Kidney epithelial cell (primary cell): ENCODE measurements at regions not wholly inside any gene's neighbourhood (a gene's known extent, or its start where the extent isn't known, plus 50 kb on each side); places are given as distances from the start of the nearest gene placed in this dataset.

Source experiments
- DNase-seq: peaks from one replicate; pipeline ENCODE4 v3.0.0-alpha.2; 2010; ENCODE audit warnings: low read depth
- H3K27me3 ChIP-seq: 2 replicates; pipeline ENCODE4 v1.6.0; 2011; ENCODE audit warnings: low read length; ENCODE audit not compliant: control insufficient read depth, insufficient read depth
- H3K36me3 ChIP-seq: 2 replicates; pipeline ENCODE4 v1.5.1; 2011; ENCODE audit warnings: low read length; ENCODE audit not compliant: control insufficient read depth, insufficient read depth
- H3K4me3 ChIP-seq: 2 replicates; pipeline ENCODE4 v1.5.1; 2011; ENCODE audit warnings: low read depth, mild to moderate bottlenecking, control low read depth, low read length
- TF ChIP-seq, protein P1 (sequence below): IDR thresholded peaks from 2 replicates; pipeline ENCODE4 v1.5.1; 2011; ENCODE audit warnings: mild to moderate bottlenecking, moderate library complexity, low read length, control low read depth, inconsistent platforms; ENCODE audit not compliant: insufficient read depth, poor library complexity, severe bottlenecking

DNA sequence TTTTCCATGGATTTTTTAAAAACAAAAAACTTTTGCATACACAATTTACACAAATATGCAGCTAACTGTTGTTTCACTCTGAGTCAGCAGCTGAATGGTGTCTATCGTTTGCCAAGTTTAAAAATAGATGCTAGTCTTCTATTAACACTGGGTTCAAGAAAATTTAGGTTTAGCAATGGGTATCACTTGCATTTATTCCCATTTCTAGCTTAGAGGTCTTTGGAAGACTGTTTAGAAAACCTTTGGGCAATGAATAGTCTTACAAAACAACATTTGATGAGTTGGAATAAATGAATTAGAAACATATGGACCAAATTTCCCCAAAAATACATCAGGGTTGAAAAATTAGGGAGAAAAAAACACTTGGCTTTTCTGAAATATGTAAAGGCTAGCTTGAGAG, 165.8 kb downstream of the LYPLAL1 start:
- TF ChIP-seq, protein P1, sequence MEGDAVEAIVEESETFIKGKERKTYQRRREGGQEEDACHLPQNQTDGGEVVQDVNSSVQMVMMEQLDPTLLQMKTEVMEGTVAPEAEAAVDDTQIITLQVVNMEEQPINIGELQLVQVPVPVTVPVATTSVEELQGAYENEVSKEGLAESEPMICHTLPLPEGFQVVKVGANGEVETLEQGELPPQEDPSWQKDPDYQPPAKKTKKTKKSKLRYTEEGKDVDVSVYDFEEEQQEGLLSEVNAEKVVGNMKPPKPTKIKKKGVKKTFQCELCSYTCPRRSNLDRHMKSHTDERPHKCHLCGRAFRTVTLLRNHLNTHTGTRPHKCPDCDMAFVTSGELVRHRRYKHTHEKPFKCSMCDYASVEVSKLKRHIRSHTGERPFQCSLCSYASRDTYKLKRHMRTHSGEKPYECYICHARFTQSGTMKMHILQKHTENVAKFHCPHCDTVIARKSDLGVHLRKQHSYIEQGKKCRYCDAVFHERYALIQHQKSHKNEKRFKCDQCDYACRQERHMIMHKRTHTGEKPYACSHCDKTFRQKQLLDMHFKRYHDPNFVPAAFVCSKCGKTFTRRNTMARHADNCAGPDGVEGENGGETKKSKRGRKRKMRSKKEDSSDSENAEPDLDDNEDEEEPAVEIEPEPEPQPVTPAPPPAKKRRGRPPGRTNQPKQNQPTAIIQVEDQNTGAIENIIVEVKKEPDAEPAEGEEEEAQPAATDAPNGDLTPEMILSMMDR = no peak
- DNase-seq = no peak
- H3K36me3 ChIP-seq = no peaks in the 10 kb centered on the region
- H3K4me3 ChIP-seq = no peak overlapping the region
- no peaks in the 10 kb centered on the region for H3K27me3 ChIP-seq

DNA sequence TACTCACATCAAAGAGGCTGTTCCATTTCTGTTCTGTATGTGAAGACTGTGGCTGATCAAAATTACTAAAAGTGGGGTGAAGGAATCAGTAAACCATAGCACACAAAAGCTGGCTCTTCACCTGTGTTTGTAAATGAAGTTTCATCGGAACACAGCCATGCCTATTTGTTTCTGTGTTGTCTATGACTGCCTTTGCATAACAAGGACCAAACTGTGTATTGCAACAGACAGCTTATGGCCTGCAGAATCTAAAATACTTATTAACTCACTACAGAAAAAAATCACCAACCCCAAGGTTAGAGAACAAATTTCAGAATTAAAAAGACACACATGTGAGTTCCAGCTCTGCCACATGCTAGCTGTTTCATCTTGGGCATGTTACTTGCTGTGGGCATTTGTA, 163.9 kb downstream of the LYPLAL1 start:
- no peaks in the 10 kb centered on the region for H3K36me3 ChIP-seq
- TF ChIP-seq, protein P1 = no peak
- no peak overlapping the region for H3K4me3 ChIP-seq
- no peak for DNase-seq
- no peaks in the 10 kb centered on the region for H3K27me3 ChIP-seq

DNA sequence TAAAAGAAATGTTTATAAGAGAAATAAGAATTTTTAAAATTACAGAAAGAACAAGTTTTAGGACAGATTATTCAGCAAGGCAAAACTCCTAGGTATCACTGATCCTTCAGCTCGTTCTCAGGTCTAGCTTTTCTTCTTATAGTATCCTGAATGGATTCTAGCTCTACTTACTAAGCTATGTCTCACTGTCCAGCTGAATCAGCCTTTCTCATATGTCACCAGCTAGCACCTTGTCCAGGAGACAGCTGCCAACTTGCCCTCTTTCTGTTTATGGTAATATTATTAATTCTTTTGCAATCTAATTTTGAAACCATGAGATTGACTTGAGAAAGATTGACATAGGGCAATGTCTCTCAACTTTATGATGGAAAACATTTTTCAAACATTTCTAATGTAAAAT, 159.9 kb downstream of the LYPLAL1 start:
- H3K27me3 ChIP-seq = no peaks in the 10 kb centered on the region
- DNase-seq = no peak
- TF ChIP-seq, protein P1 = no peak
- H3K4me3 ChIP-seq = no peak overlapping the region
- H3K36me3 ChIP-seq = no peaks in the 10 kb centered on the region

DNA sequence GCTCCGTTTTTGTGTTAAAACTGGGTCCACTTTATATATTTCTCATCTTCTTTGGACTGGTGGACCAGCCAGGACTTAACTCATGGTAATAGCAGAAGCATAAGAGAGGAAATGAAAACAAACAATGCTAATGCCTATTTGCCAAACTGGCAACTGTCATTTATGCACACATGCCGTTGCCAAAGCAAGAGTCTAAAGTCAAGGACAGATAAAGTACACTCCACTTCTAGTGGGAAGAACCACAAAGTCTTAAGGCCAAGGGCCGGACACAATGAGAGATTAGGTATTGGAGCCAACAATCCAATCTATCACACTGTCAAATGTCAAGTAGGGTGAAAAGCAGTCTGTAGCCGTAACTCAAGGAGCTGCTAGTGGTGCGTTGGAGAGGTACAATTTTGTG, 157.7 kb downstream of the LYPLAL1 start:
- no peaks in the 10 kb centered on the region for H3K27me3 ChIP-seq
- no peaks in the 10 kb centered on the region for H3K36me3 ChIP-seq
- TF ChIP-seq, protein P1 = no peak
- no peak for DNase-seq
- H3K4me3 ChIP-seq = no peak overlapping the region

DNA sequence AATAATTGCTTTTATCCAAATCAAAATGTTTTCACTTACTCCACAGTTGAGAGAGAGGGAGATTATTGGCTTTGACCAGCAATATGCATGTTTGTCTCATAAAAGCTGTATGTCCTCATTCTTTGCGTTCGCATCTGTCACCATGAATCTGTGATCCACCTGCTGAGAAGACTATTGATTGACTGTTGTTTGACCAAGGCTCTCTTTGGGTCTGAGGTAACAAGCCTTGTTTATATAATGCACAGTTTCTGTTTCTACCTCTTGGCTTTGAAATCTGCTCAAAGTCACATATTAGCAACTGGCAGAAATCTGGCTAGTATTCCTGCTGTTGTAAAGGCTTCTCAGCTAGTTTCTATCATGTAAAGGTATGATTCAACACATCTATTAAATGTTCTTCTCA, 157.0 kb downstream of the LYPLAL1 start:
- H3K36me3 ChIP-seq = no peaks in the 10 kb centered on the region
- no peak for DNase-seq
- H3K27me3 ChIP-seq = no peaks in the 10 kb centered on the region
- H3K4me3 ChIP-seq = no peak overlapping the region
- TF ChIP-seq, protein P1 = no peak

DNA sequence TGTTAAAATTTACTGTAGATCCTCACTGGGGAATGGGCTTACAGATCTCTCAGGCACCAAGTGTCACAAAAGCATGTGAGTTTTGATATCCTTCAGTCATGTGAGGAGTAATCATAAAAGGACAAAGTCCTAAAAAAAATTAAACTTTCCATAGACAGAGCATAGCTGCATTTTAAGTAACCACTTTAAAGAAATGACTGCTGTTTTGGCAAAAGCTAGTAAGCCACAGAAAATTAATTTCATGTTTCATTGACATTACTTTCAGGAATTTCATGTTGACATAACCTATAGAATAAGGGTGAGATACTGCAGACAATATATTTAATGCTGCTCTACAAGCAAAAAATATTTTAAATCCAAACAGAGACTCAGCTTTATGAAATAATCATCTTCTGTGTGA, 156.3 kb downstream of the LYPLAL1 start:
- no peak for DNase-seq
- Histone ChIP-seq H3K27me3 (no peaks in the 10 kb centered on the region), H3K4me3 (no peak overlapping the region), H3K36me3 (no peaks in the 10 kb centered on the region)
- TF ChIP-seq, protein P1 = no peak
